AG04450 (cell line): ENCODE measurements at regions not wholly inside any gene's neighbourhood (a gene's known extent, or its start where the extent isn't known, plus 50 kb on each side); places are given as distances from the start of the nearest gene placed in this dataset.

Source experiments
- CTCF ChIA-PET: fragments of 300-600, 350-600 bp; formaldehyde crosslinking; extraction: SDS; loops from one replicate; lab custom pipeline; 2022; ENCODE audit warnings: antibody characterized with exemption, inconsistent platforms; lab: Charles Lee
- POLR2A ChIA-PET: fragments of 350-600 bp; formaldehyde crosslinking; extraction: SDS; loops from one replicate; lab custom pipeline; 2021; ENCODE audit warnings: antibody characterized with exemption, inconsistent platforms; lab: Yijun Ruan, JAX
- DNase-seq: peaks from one replicate; pipeline ENCODE4 v3.0.0-alpha.2; 2011; ENCODE audit warnings: low read depth, low spot score
- H3K27ac ChIP-seq: one replicate; pipeline ENCODE4 v1.5.1; 2012; ENCODE audit warnings: low read depth, low read length, control low read depth
- H3K27me3 ChIP-seq: one replicate; pipeline ENCODE4 v1.6.0; 2012; ENCODE audit warnings: low read length; ENCODE audit not compliant: control insufficient read depth, insufficient read depth
- H3K4me3 ChIP-seq: 2 replicates; pipeline ENCODE4 v1.5.1; 2011; ENCODE audit warnings: mild to moderate bottlenecking, low read depth, low read length, control low read depth
- H3K9me3 ChIP-seq: 2 replicates; pipeline ENCODE4 v1.5.1; 2012; ENCODE audit warnings: low read length; ENCODE audit not compliant: control insufficient read depth, insufficient read depth
- CTCF ChIP-seq: IDR thresholded peaks from 2 replicates; pipeline ENCODE4 v1.5.1; 2011; ENCODE audit warnings: low read depth, low read length, control low read depth, inconsistent platforms

- no peak for DNase-seq
- no peak for TF ChIP-seq CTCF
- Histone ChIP-seq H3K9me3 (peaks cover 57% of the 10 kb centered on the region), H3K27ac (no peak overlapping the region), H3K4me3 (no peak overlapping the region), H3K27me3 (no peaks in the 10 kb centered on the region)
- ChIA-PET POLR2A (no interaction called here), CTCF (no interaction called here)
These were observed 351.3 kb downstream of the TMEM121 start for GRCh38 chr14:105877645-105878044.

GRCh38 chr14:105878125-105878524 is 351.7 kb downstream of the TMEM121 start:
- H3K9me3 ChIP-seq: peaks cover 62% of the 10 kb centered on the region
- TF ChIP-seq CTCF: no peak
- ChIA-PET CTCF (interaction anchor here (0.6 kb wide), 1 partner anchor 264 kb away, joined by 3 read pairs; no protein-coding TSS in a partner anchor), POLR2A (no interaction called here)
- H3K27me3 ChIP-seq: no peaks in the 10 kb centered on the region
- no peak overlapping the region for H3K4me3 ChIP-seq
- H3K27ac ChIP-seq: no peak overlapping the region
- DNase-seq: no peak

- CTCF ChIA-PET: interaction anchor here (0.6 kb wide), 1 partner anchor 264 kb away, joined by 3 read pairs; no protein-coding TSS in a partner anchor
- H3K27ac ChIP-seq: no peak overlapping the region
- POLR2A ChIA-PET: no interaction called here
- TF ChIP-seq CTCF: no peak
- no peaks in the 10 kb centered on the region for H3K27me3 ChIP-seq
- no peak overlapping the region for H3K4me3 ChIP-seq
- DNase-seq: no peak
- peaks cover 66% of the 10 kb centered on the region for H3K9me3 ChIP-seq
These were observed 352.2 kb downstream of the TMEM121 start for GRCh38 chr14:105878554-105878953.

GRCh38 chr14:105879503-105879866 is 353.1 kb downstream of the TMEM121 start:
- TF ChIP-seq CTCF: no peak
- Histone ChIP-seq H3K27me3 (no peaks in the 10 kb centered on the region), H3K9me3 (peaks cover 75% of the 10 kb centered on the region), H3K4me3 (no peak overlapping the region), H3K27ac (no peak overlapping the region)
- ChIA-PET POLR2A (no interaction called here), CTCF (no interaction called here)
- no peak for DNase-seq

- CTCF ChIA-PET: no interaction called here
These were observed 353.6 kb downstream of the TMEM121 start for GRCh38 chr14:105879867-105880561.

More at GRCh38 chr14:105879867-105880561, 353.6 kb downstream of the TMEM121 start:
- H3K27me3 ChIP-seq: no peaks in the 10 kb centered on the region
- H3K27ac ChIP-seq: no peak overlapping the region
- DNase-seq: no peak
- POLR2A ChIA-PET: no interaction called here
- H3K4me3 ChIP-seq: no peak overlapping the region
- peaks cover 81% of the 10 kb centered on the region for H3K9me3 ChIP-seq
- no peak for TF ChIP-seq CTCF
